SHP77 treated with DMSO at 0.1 percent for 48 hours (cell line): ENCODE measurements at regions not wholly inside any gene's neighbourhood (a gene's known extent, or its start where the extent isn't known, plus 50 kb on each side); places are given as distances from the start of the nearest gene placed in this dataset.
A peak's percentile ranks its signal among the peaks of the same experiment; 100 is the strongest.

Source experiments
- DNase-seq: peaks from one replicate; lab custom pipeline; 2025; lab: John Stamatoyannopoulos, UW

DNA sequence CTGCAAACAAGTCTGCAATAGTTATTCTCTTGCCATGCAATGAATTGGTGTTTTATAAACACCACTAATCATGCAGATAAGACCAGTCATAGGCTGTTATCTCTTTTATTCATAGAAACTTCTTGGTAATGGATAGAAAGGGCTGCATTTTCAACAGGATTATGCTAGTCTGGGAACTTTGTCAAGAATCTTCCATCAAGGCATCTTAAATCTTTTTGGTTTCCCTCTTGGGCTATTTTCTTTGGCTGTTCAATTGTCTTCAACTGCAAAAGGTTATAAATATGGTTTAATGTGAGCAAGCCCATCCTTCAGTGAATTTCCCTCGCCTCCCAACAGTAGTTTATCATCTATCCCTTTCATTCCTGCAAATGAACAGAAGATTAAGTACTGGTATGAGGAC is 59.0 kb upstream of the MINAR1 start:
- no peak for DNase-seq

DNA sequence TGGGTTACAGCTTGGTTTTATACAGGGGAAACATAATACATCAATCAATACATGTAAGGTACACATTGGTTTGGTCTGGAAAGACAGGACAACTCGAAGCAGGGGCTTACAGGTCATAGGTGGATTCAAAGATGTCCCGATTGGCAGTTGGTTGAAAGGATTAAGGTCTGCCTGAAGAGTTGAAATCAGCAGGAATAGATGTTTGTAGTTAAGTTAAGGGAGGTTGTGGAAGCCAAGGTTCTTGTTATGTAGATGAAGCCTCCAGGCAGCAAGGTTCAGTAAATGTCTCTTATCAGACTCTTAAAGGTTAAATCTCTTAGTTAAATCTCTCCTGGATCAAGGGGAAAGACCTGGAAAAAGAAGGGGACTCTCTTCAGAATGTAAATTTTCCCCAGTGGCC is 58.4 kb upstream of the MINAR1 start:
- DNase-seq = no peak

DNA sequence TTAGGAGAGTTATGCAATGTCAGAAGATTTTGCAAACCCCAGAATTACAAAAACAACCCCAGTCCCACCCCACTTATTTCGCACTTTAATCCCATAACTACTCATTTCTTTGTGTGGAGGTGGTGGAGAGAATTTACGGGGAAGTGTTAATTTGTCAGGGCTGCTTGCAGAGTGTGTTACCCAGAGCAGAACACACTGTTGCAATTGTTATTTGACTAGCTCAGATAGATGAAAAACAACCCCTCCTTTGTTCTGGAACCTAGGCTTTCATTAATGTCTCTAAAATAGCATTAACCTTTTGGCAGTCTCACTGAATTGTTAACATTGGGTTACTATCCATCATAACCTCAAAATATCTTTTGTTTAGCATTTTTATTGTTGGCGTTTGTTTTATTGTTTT is 55.8 kb upstream of the MINAR1 start:
- DNase-seq = no peak

DNA sequence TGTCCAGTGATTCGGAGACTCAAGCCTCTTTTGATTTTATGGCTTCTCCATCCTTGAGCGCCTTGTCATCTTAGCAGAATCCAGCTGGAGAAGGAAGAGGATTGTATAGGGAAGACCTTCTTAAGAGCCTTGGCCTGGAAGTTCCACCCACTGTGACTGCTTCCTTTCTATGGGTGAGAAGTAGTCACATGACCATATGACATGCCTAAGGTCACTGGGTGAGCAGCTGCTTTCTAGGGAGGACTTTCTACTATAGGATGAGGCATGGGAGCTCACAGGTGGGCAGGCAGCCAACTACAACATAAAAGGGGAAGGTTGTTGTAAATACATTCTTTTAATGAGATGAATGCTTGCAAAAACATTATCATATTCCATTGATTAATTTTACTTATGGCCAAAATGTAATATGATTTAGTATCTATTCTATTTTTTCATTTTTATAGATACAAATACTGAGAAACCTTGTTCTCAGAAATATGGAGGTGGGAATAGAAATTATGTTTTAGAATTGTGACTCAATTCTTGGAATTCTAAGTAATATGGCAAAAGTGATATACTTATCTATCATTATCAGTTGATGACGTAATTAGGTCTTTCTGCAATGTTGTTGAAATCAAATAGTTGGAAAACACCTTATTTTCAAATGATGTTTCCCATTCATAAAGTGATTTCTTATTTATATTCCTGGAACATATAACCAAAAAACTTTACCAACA is 53.6 kb upstream of the MINAR1 start:
- DNase-seq = no peak

DNA sequence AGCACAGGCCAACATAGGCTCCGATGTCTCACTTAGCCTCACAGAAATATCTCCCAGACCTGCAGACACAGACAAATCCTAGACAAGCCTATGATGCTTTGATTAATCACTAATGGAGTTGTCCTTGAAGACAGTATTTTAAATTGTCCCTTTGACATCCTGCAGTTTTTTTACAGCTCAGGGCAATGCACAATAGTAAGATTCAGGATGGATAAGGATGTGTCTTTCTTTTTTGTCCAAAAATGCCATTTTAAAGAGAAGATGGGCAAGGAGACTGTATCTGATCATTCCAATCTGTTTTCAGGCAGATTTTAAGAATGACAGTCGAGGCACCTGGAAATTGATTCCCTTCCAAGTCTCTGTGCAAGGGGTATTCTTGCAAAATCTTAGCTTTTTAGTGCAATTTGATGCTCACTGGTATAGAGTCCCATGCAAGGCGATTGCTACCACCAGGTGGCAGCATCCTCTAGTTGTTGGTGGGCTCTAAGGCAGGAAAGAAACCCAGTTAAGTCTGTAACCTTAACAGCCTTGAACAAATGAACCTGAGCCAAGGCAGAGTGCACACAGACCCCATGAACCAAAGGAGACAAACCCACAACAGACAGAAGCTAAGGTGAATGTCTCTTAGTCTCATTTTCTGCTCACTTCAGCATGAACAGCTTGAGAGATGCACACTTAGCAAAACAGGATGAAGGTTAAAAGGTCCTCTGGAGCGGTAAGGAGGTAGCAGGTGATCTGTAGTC is 51.2 kb upstream of the MINAR1 start:
- peak; percentile 30 for DNase-seq

DNA sequence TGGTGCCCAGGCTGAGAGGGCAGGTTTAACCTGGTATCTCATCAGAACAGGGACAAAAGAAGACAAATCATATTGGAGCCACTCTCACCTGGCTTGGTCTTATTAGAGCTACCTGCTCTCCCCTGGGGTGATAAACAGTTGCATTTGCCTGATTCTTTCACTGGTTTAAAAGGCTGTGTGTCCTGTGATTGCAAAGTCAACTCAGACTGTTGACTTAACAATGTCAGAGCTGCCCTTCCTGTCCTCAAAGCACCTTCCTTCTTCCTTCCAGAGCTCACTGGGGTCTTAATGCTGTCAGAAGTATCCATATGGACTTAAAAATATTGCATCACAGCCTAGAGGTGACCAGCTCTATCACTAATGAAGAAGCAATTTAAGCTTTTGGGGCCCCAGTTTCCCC is 50.5 kb upstream of the MINAR1 start:
- no peak for DNase-seq
